IMR-90 (cell line): ENCODE measurements at regions not wholly inside any gene's neighbourhood (a gene's known extent, or its start where the extent isn't known, plus 50 kb on each side); places are given as distances from the start of the nearest gene placed in this dataset.

ENCODE experiments used
- ATAC-seq: fragments of 200-7000 bp; cut with Tn5 transposase; 2 replicates; pipeline ENCODE4 v1.9.1; 2020; ENCODE audit warnings: low read depth, mild to moderate bottlenecking, moderate library complexity
- BruUV-seq: library from RNA; stranded (reverse); fragments of 400-500 nt; replicated peaks from 2 replicates; lab custom pipeline; 2021; lab: Mats Ljungman, UMichigan
- CTCF ChIA-PET: fragments of 300-600 bp; formaldehyde crosslinking; extraction: SDS; loops from one replicate; lab custom pipeline; 2021; ENCODE audit warnings: antibody characterized with exemption; lab: Yijun Ruan, JAX
- POLR2A ChIA-PET: fragments of 300-600 bp; sonication (Branson Sonifier 250); formaldehyde crosslinking; loops from one replicate; lab custom pipeline; 2022; ENCODE audit warnings: antibody characterized with exemption; ENCODE audit not compliant: unreplicated experiment; lab: Charles Lee
- DNase-seq: peaks from one replicate; pipeline ENCODE4 v3.0.0; 2013
- H2AFZ ChIP-seq: replicated peaks from 2 replicates; pipeline ENCODE3; 2013; ENCODE audit warnings: low read length, mild to moderate bottlenecking; ENCODE audit not compliant: poor library complexity
- H2AK5ac ChIP-seq: 2 replicates; pipeline ENCODE4 v1.6.1; 2013; ENCODE audit warnings: low read depth, low read length, inconsistent platforms
- H2AK9ac ChIP-seq: replicated peaks from 2 replicates; pipeline ENCODE3; 2013; ENCODE audit warnings: mild to moderate bottlenecking, low read depth, low read length, moderate library complexity; ENCODE audit not compliant: poor library complexity
- H2BK120ac ChIP-seq: 2 replicates; pipeline ENCODE4 v1.6.1; 2013; ENCODE audit warnings: low read depth, low read length, inconsistent platforms
- H2BK15ac ChIP-seq: 3 replicates; pipeline ENCODE4 v1.6.1; 2013; ENCODE audit warnings: low read depth, low read length, inconsistent platforms
- H2BK20ac ChIP-seq: 2 replicates; pipeline ENCODE4 v1.6.1; 2013; ENCODE audit warnings: low read depth, mild to moderate bottlenecking, inconsistent platforms, low read length, moderate library complexity
- H2BK5ac ChIP-seq: 2 replicates; pipeline ENCODE4 v1.6.1; 2013; ENCODE audit warnings: mild to moderate bottlenecking, low read depth, low read length, inconsistent platforms; ENCODE audit not compliant: poor library complexity, severe bottlenecking
- H3K14ac ChIP-seq: replicated peaks from 2 replicates; pipeline ENCODE4 v1.6.1; 2013; ENCODE audit warnings: low read depth, low read length, inconsistent platforms
- H3K18ac ChIP-seq: 2 replicates; pipeline ENCODE4 v1.6.1; 2013; ENCODE audit warnings: low read depth, low read length, control low read depth
- H3K23ac ChIP-seq: 2 replicates; pipeline ENCODE4 v1.6.1; 2013; ENCODE audit warnings: low read depth, low read length, inconsistent platforms
- H3K27ac ChIP-seq: 2 replicates; pipeline ENCODE4 v1.5.1; 2013; ENCODE audit warnings: mild to moderate bottlenecking, control low read depth, low read length; ENCODE audit not compliant: insufficient read depth
- H3K27me3 ChIP-seq: 2 replicates; pipeline ENCODE4 v1.6.1; 2013; ENCODE audit warnings: low read length; ENCODE audit not compliant: control insufficient read depth, insufficient read depth
- H3K36me3 ChIP-seq: 2 replicates; pipeline ENCODE4 v1.6.1; 2013; ENCODE audit warnings: low read length, mixed read lengths; ENCODE audit not compliant: control insufficient read depth, insufficient read depth
- H3K4ac ChIP-seq: 2 replicates; pipeline ENCODE4 v1.6.1; 2013; ENCODE audit warnings: low read depth, low read length, inconsistent platforms
- H3K4me1 ChIP-seq: 2 replicates; pipeline ENCODE4 v1.6.1; 2013; ENCODE audit warnings: low read length, mixed read lengths; ENCODE audit not compliant: control insufficient read depth, insufficient read depth
- H3K4me2 ChIP-seq: 2 replicates; pipeline ENCODE4 v1.6.1; 2013; ENCODE audit warnings: low read depth, mild to moderate bottlenecking, control low read depth, low read length, moderate library complexity
- H3K4me3 ChIP-seq: 2 replicates; pipeline ENCODE4 v1.5.1; 2013; ENCODE audit warnings: low read depth, mild to moderate bottlenecking, control low read depth, low read length, moderate library complexity; ENCODE audit not compliant: insufficient read depth
- H3K56ac ChIP-seq: 2 replicates; pipeline ENCODE4 v1.6.1; 2013; ENCODE audit warnings: low read length, inconsistent platforms; ENCODE audit not compliant: insufficient read depth; ENCODE audit errors: extremely low read depth
- H3K79me1 ChIP-seq, 2 experiments: 2 replicates each; pipeline ENCODE4 v1.6.1; 2013; ENCODE audit warnings: low read length in 2 of 2, inconsistent platforms in 1 of 2, low read depth in 1 of 2
- H3K9ac ChIP-seq: 2 replicates; pipeline ENCODE4 v1.6.1; 2013; ENCODE audit warnings: low read depth, low read length, control low read depth
- H3K9me1 ChIP-seq: 2 replicates; pipeline ENCODE4 v1.6.1; 2013; ENCODE audit warnings: low read length, inconsistent platforms; ENCODE audit not compliant: insufficient read depth
- H3K9me3 ChIP-seq: 2 replicates; pipeline ENCODE4 v1.6.1; 2013; ENCODE audit warnings: low read length; ENCODE audit not compliant: control insufficient read depth, insufficient read depth
- H4K20me1 ChIP-seq: 2 replicates; pipeline ENCODE4 v1.6.1; 2013; ENCODE audit warnings: low read length, inconsistent platforms; ENCODE audit not compliant: insufficient read depth
- H4K5ac ChIP-seq: 2 replicates; pipeline ENCODE4 v1.6.1; 2013; ENCODE audit warnings: mild to moderate bottlenecking, low read depth, low read length, control low read depth
- H4K8ac ChIP-seq, 2 experiments: 2 replicates each; pipeline ENCODE4 v1.6.1; 2013; ENCODE audit warnings: low read depth in 2 of 2, low read length in 2 of 2, control low read depth in 1 of 2, inconsistent platforms in 1 of 2
- H4K91ac ChIP-seq: 2 replicates; pipeline ENCODE4 v1.6.1; 2013; ENCODE audit warnings: low read depth, low read length, inconsistent platforms; ENCODE audit not compliant: insufficient read depth
- BHLHE40 ChIP-seq: fragments of 150-350 bp; IDR thresholded peaks from 2 replicates; pipeline ENCODE4 v1.6.1; 2016; ENCODE audit warnings: mild to moderate bottlenecking, low read depth, low read length
- CEBPB ChIP-seq: IDR thresholded peaks from 2 replicates; pipeline ENCODE4 v1.6.1; 2012; ENCODE audit warnings: low read depth, low read length, improper control_type of control experiment
- CTCF ChIP-seq: conservative IDR thresholded peaks from 2 replicates; pipeline ENCODE4 v1.5.1; 2012; ENCODE audit warnings: mild to moderate bottlenecking, low read depth, low read length, improper control_type of control experiment
- ELK1 ChIP-seq: fragments of 150-350 bp; IDR thresholded peaks from 2 replicates; pipeline ENCODE4 v1.6.1; 2016; ENCODE audit warnings: low read depth, mild to moderate bottlenecking, low read length, moderate library complexity, borderline replicate concordance
- FOS ChIP-seq: fragments of 150-350 bp; IDR thresholded peaks from 2 replicates; pipeline ENCODE4 v1.6.1; 2016; ENCODE audit warnings: low read depth, low read length
- MAFK ChIP-seq: IDR thresholded peaks from 2 replicates; pipeline ENCODE4 v1.6.1; 2012; ENCODE audit warnings: low read depth, low read length, improper control_type of control experiment
- MAZ ChIP-seq: IDR thresholded peaks from 2 replicates; pipeline ENCODE4 v1.6.1; 2012; ENCODE audit warnings: low read depth, mild to moderate bottlenecking, low read length, improper control_type of control experiment, moderate library complexity, borderline replicate concordance
- MXI1 ChIP-seq: IDR thresholded peaks from 2 replicates; pipeline ENCODE4 v1.6.1; 2012; ENCODE audit warnings: low read depth, mild to moderate bottlenecking, low read length, moderate library complexity, borderline replicate concordance
- NFE2L2 ChIP-seq: fragments of 150-350 bp; IDR thresholded peaks from 2 replicates; pipeline ENCODE4 v1.6.1; 2016; ENCODE audit warnings: low read depth, mild to moderate bottlenecking, low read length
- POLR2A ChIP-seq: IDR thresholded peaks from 2 replicates; pipeline ENCODE4 v1.6.1; 2012; ENCODE audit warnings: mild to moderate bottlenecking, low read depth, low read length
- RAD21 ChIP-seq: IDR thresholded peaks from 2 replicates; pipeline ENCODE4 v1.6.1; 2012; ENCODE audit warnings: low read length, improper control_type of control experiment
- RCOR1 ChIP-seq: IDR thresholded peaks from 2 replicates; pipeline ENCODE4 v1.6.1; 2012; ENCODE audit warnings: mild to moderate bottlenecking, low read length, improper control_type of control experiment; ENCODE audit not compliant: insufficient replicate concordance
- SMC3 ChIP-seq: fragments of 150-350 bp; IDR thresholded peaks from 2 replicates; pipeline ENCODE4 v1.6.1; 2016; ENCODE audit warnings: low read depth, mild to moderate bottlenecking, antibody characterized with exemption, low read length, moderate library complexity
- USF2 ChIP-seq: fragments of 150-350 bp; IDR thresholded peaks from 2 replicates; pipeline ENCODE4 v1.6.1; 2017; ENCODE audit warnings: mild to moderate bottlenecking, antibody characterized with exemption, low read length, low read depth
- WGBS, 2 experiments: methylation state at CpG; one replicate each; pipeline versions ENCODE4 v1.1.5 to v1.1.7; 2013; ENCODE audit warnings: missing lambda C conversion rate in 2 of 2; ENCODE audit not compliant: insufficient read length in 1 of 2; ENCODE audit errors: extremely low coverage in 2 of 2; 5-methylcytosine and 5-hydroxymethylcytosine counted together
- dilution Hi-C: fragments of 300-500 bp; cut with HindIII; formaldehyde crosslinking; loops from one replicate; pipeline ENCODE4 v1.14.3; 2018; ENCODE audit warnings: low sequenced_read_pairs; ENCODE audit not compliant: unreplicated experiment
- in situ Hi-C: fragments of 300-500 bp; cut with MboI; formaldehyde crosslinking; loops from 3 replicates; pipeline ENCODE4 v1.14.3; 2019; ENCODE audit warnings: low sequenced_read_pairs, inconsistent platforms, mixed read lengths
- intact Hi-C: fragments of 100-400 bp; cut with micrococcal nuclease; formaldehyde crosslinking; loops from 2 replicates; pipeline ENCODE4 v1.10.0; 2022

GRCh38 chr2:100660851-100661584 is 98.2 kb downstream of the PDCL3 start:
- Histone ChIP-seq H2BK120ac (no peak overlapping the region), H3K4me1 (no peaks in the 10 kb centered on the region), H4K20me1 (no peaks in the 10 kb centered on the region), H2BK15ac (no peak overlapping the region), H3K56ac (no peak overlapping the region), H3K9me3 (no peaks in the 10 kb centered on the region), H4K5ac (no peak overlapping the region), H3K36me3 (no peaks in the 10 kb centered on the region), H3K4me2 (no peak overlapping the region), H2AK9ac (no peak overlapping the region), H2BK20ac (no peak overlapping the region), H2AK5ac (no peak overlapping the region), H3K9me1 (no peaks in the 10 kb centered on the region), H3K79me1 (no peaks in the 10 kb centered on the region), H3K4ac (no peak overlapping the region), H3K18ac (no peak overlapping the region), H4K91ac (no peak overlapping the region), H2AFZ (no peak overlapping the region), H3K4me3 (no peak overlapping the region), H3K14ac (no peak overlapping the region), H3K27me3 (peaks cover 43% of the 10 kb centered on the region), H3K27ac (no peak overlapping the region), H2BK5ac (no peak overlapping the region), H3K23ac (no peak overlapping the region), H3K9ac (no peak overlapping the region), H4K8ac (no peak overlapping the region)
- 83% methylated on average over 7 of the region's 12 CpGs; no CpG with 5 or more reads in 1 of the 2 experiments for WGBS, 2 experiments
- POLR2A ChIA-PET: no interaction called here
- no peak for DNase-seq
- CTCF ChIA-PET: interaction anchor here (0.6 to 1.1 kb wide), 2 partner anchors 21 to 37 kb away, joined by 3 read pairs; no protein-coding TSS in a partner anchor
- intact Hi-C loops (no loop called here), in situ Hi-C loops (no loop called here), dilution Hi-C loops (no loop called here)
- ATAC-seq: no peak
- no TSS peak for BruUV-seq
- TF ChIP-seq SMC3 (no peak), MAFK (no peak), ELK1 (no peak), FOS (no peak), MXI1 (no peak), NFE2L2 (no peak), BHLHE40 (no peak), CEBPB (no peak), RAD21 (no peak), USF2 (no peak), RCOR1 (no peak), MAZ (no peak), POLR2A (no peak), CTCF (no peak)
